ENCODE measurements at regions not wholly inside any gene's neighbourhood (a gene's known extent, or its start where the extent isn't known, plus 50 kb on each side); places are given as distances from the start of the nearest gene placed in this dataset.
A peak's percentile ranks its signal among the peaks of the same experiment; 100 is the strongest.
"Not testable (repeated sequence)": the region's sequence is repeated elsewhere in the genome, so short reads cannot be mapped to it uniquely, and the experiment has no call there.

- not testable (repeated sequence) for DNase-seq (ENCODE audit: low read depth)
Measured at GRCh38 chr4:123026015-123026414, 103.6 kb upstream of the NUDT6 start.

- no peak for DNase-seq (ENCODE audit: low read depth)
Measured at GRCh38 chr4:123031664-123032063, 109.3 kb upstream of the NUDT6 start.

GRCh38 chr4:123034023-123034422, 111.6 kb upstream of the NUDT6 start:
- no peak for DNase-seq (ENCODE audit: low read depth)

GRCh38 chr4:123035239-123035638, 112.8 kb upstream of the NUDT6 start:
- DNase-seq (ENCODE audit: low read depth), result no peak

- DNase-seq (ENCODE audit: low read depth), result no peak
Measured at GRCh38 chr4:123037804-123038203, 115.4 kb upstream of the NUDT6 start.

GRCh38 chr4:123042095-123042494, 119.7 kb upstream of the NUDT6 start:
- DNase-seq (ENCODE audit: low read depth), result no peak

GRCh38 chr4:123043013-123043412, 120.6 kb upstream of the NUDT6 start:
- DNase-seq (ENCODE audit: low read depth), result no peak

- no peak for DNase-seq (ENCODE audit: low read depth)
Measured at GRCh38 chr4:123043793-123044425, 121.5 kb upstream of the NUDT6 start.

GRCh38 chr4:123046096-123046495, 123.7 kb upstream of the NUDT6 start:
- DNase-seq (ENCODE audit: low read depth), result peak; percentile 8

GRCh38 chr4:123050018-123050417, 127.6 kb upstream of the NUDT6 start:
- DNase-seq (ENCODE audit: low read depth), result no peak

GRCh38 chr4:123052007-123052406, 129.6 kb upstream of the NUDT6 start:
- no peak for DNase-seq (ENCODE audit: low read depth)

GRCh38 chr4:123055943-123056342, 133.5 kb upstream of the NUDT6 start:
- DNase-seq (ENCODE audit: low read depth), result peak; percentile 6

- DNase-seq (ENCODE audit: low read depth), result no peak
Measured at GRCh38 chr4:123060039-123060770, 137.8 kb upstream of the NUDT6 start.

GRCh38 chr4:123064390-123064789, 142.0 kb upstream of the NUDT6 start:
- no peak for DNase-seq (ENCODE audit: low read depth)

GRCh38 chr4:123068081-123068480, 145.7 kb upstream of the NUDT6 start:
- no peak for DNase-seq (ENCODE audit: low read depth)

GRCh38 chr4:123072060-123072459, 149.7 kb upstream of the NUDT6 start:
- no peak for DNase-seq (ENCODE audit: low read depth)

GRCh38 chr4:123073650-123074049, 151.3 kb upstream of the NUDT6 start:
- no peak for DNase-seq (ENCODE audit: low read depth)

- DNase-seq (ENCODE audit: low read depth), result no peak
Measured at GRCh38 chr4:123077330-123077729, 154.9 kb upstream of the NUDT6 start.

- no peak for DNase-seq (ENCODE audit: low read depth)
Measured at GRCh38 chr4:123081971-123082370, 159.6 kb upstream of the NUDT6 start.

- DNase-seq (ENCODE audit: low read depth), result no peak
Measured at GRCh38 chr4:123083646-123084045, 161.2 kb upstream of the NUDT6 start.

- DNase-seq (ENCODE audit: low read depth), result no peak
Measured at GRCh38 chr4:123088501-123088900, 166.1 kb upstream of the NUDT6 start.

- DNase-seq (ENCODE audit: low read depth), result no peak
Measured at GRCh38 chr4:123090886-123091285, 168.5 kb upstream of the NUDT6 start.

- DNase-seq (ENCODE audit: low read depth), result no peak
Measured at GRCh38 chr4:123092586-123092985, 170.2 kb upstream of the NUDT6 start.

GRCh38 chr4:123093236-123093635, 170.8 kb upstream of the NUDT6 start:
- DNase-seq (ENCODE audit: low read depth), result no peak

Data from fibroblast of the conjunctiva (primary cell).